HG02885 (cell line): ENCODE measurements at regions not wholly inside any gene's neighbourhood (a gene's known extent, or its start where the extent isn't known, plus 50 kb on each side); places are given as distances from the start of the nearest gene placed in this dataset.
"Not testable (repeated sequence)": the region's sequence is repeated elsewhere in the genome, so short reads cannot be mapped to it uniquely, and the experiment has no call there.

Experiments used
- ATAC-seq: cut with Tn5 transposase; IDR thresholded peaks from one replicate; pipeline ENCODE4 v1.9.1; 2021; ENCODE audit warnings: mild to moderate bottlenecking; ENCODE audit not compliant: unreplicated experiment, poor library complexity

GRCh38 chr6:111925296-111925695, 52.0 kb upstream of the FYN start:
- no peak for ATAC-seq

GRCh38 chr6:111926731-111927302, 53.6 kb upstream of the FYN start:
- no peak for ATAC-seq

- no peak for ATAC-seq
These were observed 54.1 kb upstream of the FYN start for GRCh38 chr6:111927321-111927720.

- no peak for ATAC-seq
These were observed 54.9 kb upstream of the FYN start for GRCh38 chr6:111928139-111928538.

GRCh38 chr6:111934611-111935010, 61.4 kb upstream of the FYN start:
- ATAC-seq: not testable (repeated sequence)

- ATAC-seq: no peak
These were observed 63.5 kb upstream of the FYN start for GRCh38 chr6:111936718-111937117.

GRCh38 chr6:111938710-111939109, 65.5 kb upstream of the FYN start:
- ATAC-seq: no peak

GRCh38 chr6:111939902-111940301, 66.7 kb upstream of the FYN start:
- peak; percentile 60 for ATAC-seq

- no peak for ATAC-seq
These were observed 67.5 kb upstream of the FYN start for GRCh38 chr6:111940801-111941200.

- no peak for ATAC-seq
These were observed 68.6 kb upstream of the FYN start for GRCh38 chr6:111941686-111942330.

GRCh38 chr6:111942561-111942960, 69.3 kb upstream of the FYN start:
- no peak for ATAC-seq

GRCh38 chr6:111943266-111943665, 70.0 kb upstream of the FYN start:
- ATAC-seq: no peak

- no peak for ATAC-seq
These were observed 70.5 kb upstream of the FYN start for GRCh38 chr6:111943726-111944125.

- ATAC-seq: no peak
These were observed 71.3 kb upstream of the FYN start for GRCh38 chr6:111944541-111944940.

- ATAC-seq: no peak
These were observed 76.3 kb upstream of the FYN start for GRCh38 chr6:111949546-111949945.

- ATAC-seq: not testable (repeated sequence)
These were observed 76.7 kb upstream of the FYN start for GRCh38 chr6:111949984-111950383.

GRCh38 chr6:111950661-111951496, 77.6 kb upstream of the FYN start:
- no peak for ATAC-seq

- no peak for ATAC-seq
These were observed 78.3 kb upstream of the FYN start for GRCh38 chr6:111951497-111952085.

GRCh38 chr6:111952274-111952673, 79.0 kb upstream of the FYN start:
- no peak for ATAC-seq

- peak; percentile 48 for ATAC-seq
These were observed 79.7 kb upstream of the FYN start for GRCh38 chr6:111952821-111953540.
